ENCODE measurements at regions not wholly inside any gene's neighbourhood (a gene's known extent, or its start where the extent isn't known, plus 50 kb on each side); places are given as distances from the start of the nearest gene placed in this dataset.

DNA sequence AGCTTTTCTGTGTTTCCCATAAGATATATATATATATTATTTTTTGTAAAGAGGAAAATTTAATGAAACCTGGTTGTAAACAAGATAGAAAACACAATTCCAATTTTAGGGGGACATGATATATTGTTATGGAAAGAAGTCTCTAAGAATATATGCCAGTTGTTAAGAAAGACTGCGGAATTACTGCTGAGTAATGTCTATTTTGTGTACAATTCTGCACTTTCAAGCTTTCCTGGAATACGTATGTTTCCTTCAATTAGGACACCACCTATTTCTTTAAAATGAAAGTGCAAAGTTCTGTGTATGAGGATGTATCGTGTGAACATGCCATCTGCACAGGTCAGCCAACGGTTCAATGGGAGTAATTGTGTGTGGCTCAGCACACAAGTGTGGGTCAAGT is 760.2 kb downstream of the BRD1 start:
- Histone ChIP-seq H3K9me3 (ENCODE audit: low read depth, low read length) (no peaks in the 10 kb centered on the region), H3K36me3 (ENCODE audit: insufficient read depth, low read length) (no peaks in the 10 kb centered on the region), H3K27ac (no peak overlapping the region), H3K4me3 (no peak overlapping the region), H3K9ac (ENCODE audit: insufficient read length) (no peak overlapping the region)
- TF ChIP-seq EZH2 (IDR thresholded peaks at IDR 0.05) (no peak), POLR2AphosphoS5 (IDR thresholded peaks at IDR 0.05; ENCODE audit: borderline replicate concordance, low read depth, low read length) (no peak), FOXP2 (optimal IDR thresholded peaks at IDR 0.05; ENCODE audit: control extremely low read depth, extremely low read length, insufficient read depth) (no peak)
- DNase-seq (ENCODE audit: low read depth, low spot score): no peak

- H3K9ac ChIP-seq (ENCODE audit: insufficient read length): no peak overlapping the region
- no peak for TF ChIP-seq EZH2 (IDR thresholded peaks at IDR 0.05)
- TF ChIP-seq FOXP2 (optimal IDR thresholded peaks at IDR 0.05; ENCODE audit: control extremely low read depth, extremely low read length, insufficient read depth): no peak
- TF ChIP-seq POLR2AphosphoS5 (IDR thresholded peaks at IDR 0.05; ENCODE audit: borderline replicate concordance, low read depth, low read length): no peak
- no peak for DNase-seq (ENCODE audit: low read depth, low spot score)
- H3K4me3 ChIP-seq: no peak overlapping the region
- H3K36me3 ChIP-seq (ENCODE audit: insufficient read depth, low read length): no peaks in the 10 kb centered on the region
- no peaks in the 10 kb centered on the region for H3K9me3 ChIP-seq (ENCODE audit: low read depth, low read length)
- no peak overlapping the region for H3K27ac ChIP-seq
These were observed 761.1 kb downstream of the BRD1 start for GRCh38 chr22:49066619-49067018.

GRCh38 chr22:49064836-49065235 is 762.8 kb downstream of the BRD1 start:
- TF ChIP-seq EZH2 (IDR thresholded peaks at IDR 0.05): no peak
- no peak for TF ChIP-seq FOXP2 (optimal IDR thresholded peaks at IDR 0.05; ENCODE audit: control extremely low read depth, extremely low read length, insufficient read depth)
- no peak for TF ChIP-seq POLR2AphosphoS5 (IDR thresholded peaks at IDR 0.05; ENCODE audit: borderline replicate concordance, low read depth, low read length)
- Histone ChIP-seq H3K9ac (ENCODE audit: insufficient read length) (no peak overlapping the region), H3K4me3 (no peak overlapping the region), H3K9me3 (ENCODE audit: low read depth, low read length) (no peaks in the 10 kb centered on the region), H3K27ac (no peak overlapping the region), H3K36me3 (ENCODE audit: insufficient read depth, low read length) (no peaks in the 10 kb centered on the region)
- DNase-seq (ENCODE audit: low read depth, low spot score): no peak

GRCh38 chr22:49063545-49063890 is 764.2 kb downstream of the BRD1 start:
- no peaks in the 10 kb centered on the region for H3K9me3 ChIP-seq (ENCODE audit: low read depth, low read length)
- no peaks in the 10 kb centered on the region for H3K36me3 ChIP-seq (ENCODE audit: insufficient read depth, low read length)
- DNase-seq (ENCODE audit: low read depth, low spot score): no peak
- no peak for TF ChIP-seq POLR2AphosphoS5 (IDR thresholded peaks at IDR 0.05; ENCODE audit: borderline replicate concordance, low read depth, low read length)
- TF ChIP-seq EZH2 (IDR thresholded peaks at IDR 0.05): no peak
- no peak for TF ChIP-seq FOXP2 (optimal IDR thresholded peaks at IDR 0.05; ENCODE audit: control extremely low read depth, extremely low read length, insufficient read depth)
- no peak overlapping the region for H3K4me3 ChIP-seq
- H3K9ac ChIP-seq (ENCODE audit: insufficient read length): no peak overlapping the region
- H3K27ac ChIP-seq: no peak overlapping the region

DNA sequence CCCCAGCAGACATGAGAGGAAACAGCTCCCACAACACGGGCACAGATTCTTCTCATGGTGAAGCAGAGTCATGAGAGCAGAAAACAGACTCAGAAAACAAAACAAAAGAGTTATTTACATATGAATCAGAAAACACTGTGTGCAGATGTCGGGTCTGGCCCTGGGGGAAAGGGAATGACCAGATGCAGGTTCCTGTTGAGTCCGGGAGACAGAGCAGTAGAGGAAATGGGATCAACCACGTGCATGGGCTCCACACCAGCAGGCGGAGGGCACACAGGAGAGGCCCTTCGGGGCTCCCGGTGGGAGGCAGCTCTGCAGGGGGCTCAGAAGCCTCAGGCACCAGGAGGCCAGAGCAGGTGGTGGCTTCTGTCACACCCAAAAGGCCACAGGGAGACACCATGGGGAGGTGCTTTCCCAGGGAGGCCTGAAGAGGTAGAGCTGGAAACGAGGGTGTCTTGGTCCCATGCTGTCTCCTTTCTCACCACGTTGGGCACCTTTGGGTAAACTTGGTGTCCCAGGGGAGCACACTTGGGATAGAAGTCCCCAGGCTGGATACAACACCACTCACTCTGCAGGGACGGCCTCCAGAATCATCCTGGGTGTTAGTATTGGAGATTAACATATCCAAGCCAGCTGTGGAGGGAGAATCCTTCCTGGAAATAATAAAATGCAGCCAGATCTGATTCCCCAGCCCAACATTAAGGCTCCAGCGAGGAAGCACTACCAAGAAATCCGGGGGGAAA is 764.7 kb downstream of the BRD1 start:
- DNase-seq (ENCODE audit: low read depth, low spot score): no peak
- no peaks in the 10 kb centered on the region for H3K36me3 ChIP-seq (ENCODE audit: insufficient read depth, low read length)
- no peak overlapping the region for H3K9ac ChIP-seq (ENCODE audit: insufficient read length)
- H3K4me3 ChIP-seq: no peak overlapping the region
- no peak overlapping the region for H3K27ac ChIP-seq
- H3K9me3 ChIP-seq (ENCODE audit: low read depth, low read length): no peaks in the 10 kb centered on the region
- TF ChIP-seq EZH2 (IDR thresholded peaks at IDR 0.05): no peak
- no peak for TF ChIP-seq POLR2AphosphoS5 (IDR thresholded peaks at IDR 0.05; ENCODE audit: borderline replicate concordance, low read depth, low read length)
- no peak for TF ChIP-seq FOXP2 (optimal IDR thresholded peaks at IDR 0.05; ENCODE audit: control extremely low read depth, extremely low read length, insufficient read depth)

DNA sequence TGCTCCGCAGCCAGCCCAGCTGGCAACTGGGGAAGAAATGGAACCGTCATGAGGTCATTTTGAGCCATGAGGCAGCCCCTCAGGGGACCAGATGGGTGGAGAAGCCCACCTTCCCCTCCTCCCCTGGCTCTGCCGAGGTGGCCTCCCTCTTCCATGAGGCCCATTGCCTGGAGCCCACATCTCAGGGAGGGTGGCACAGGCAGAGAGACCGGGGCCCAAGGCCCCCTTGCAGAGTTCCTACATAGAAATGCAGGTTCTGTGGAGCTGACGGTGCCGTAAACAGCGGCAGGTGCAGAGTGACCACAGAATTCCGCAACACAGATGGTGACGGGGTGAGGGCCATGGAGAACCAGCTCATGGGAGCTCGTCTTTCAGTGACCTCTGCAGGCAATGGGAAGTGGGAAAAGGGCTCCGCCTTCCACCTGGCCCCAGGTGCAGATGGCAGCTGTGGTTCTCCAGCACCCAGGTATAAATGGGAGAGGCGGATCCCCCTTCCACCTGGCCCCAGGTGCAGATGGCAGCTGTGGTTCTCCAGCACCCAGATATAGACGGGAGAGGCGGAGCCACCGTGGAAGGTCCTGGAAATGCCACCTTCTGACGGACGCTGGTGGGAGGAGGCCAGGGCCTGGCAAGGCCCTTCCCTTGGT is 765.4 kb downstream of the BRD1 start:
- no peaks in the 10 kb centered on the region for H3K9me3 ChIP-seq (ENCODE audit: low read depth, low read length)
- TF ChIP-seq FOXP2 (optimal IDR thresholded peaks at IDR 0.05; ENCODE audit: control extremely low read depth, extremely low read length, insufficient read depth): no peak
- TF ChIP-seq EZH2 (IDR thresholded peaks at IDR 0.05): no peak
- no peak for TF ChIP-seq POLR2AphosphoS5 (IDR thresholded peaks at IDR 0.05; ENCODE audit: borderline replicate concordance, low read depth, low read length)
- no peak overlapping the region for H3K9ac ChIP-seq (ENCODE audit: insufficient read length)
- H3K27ac ChIP-seq: no peak overlapping the region
- DNase-seq (ENCODE audit: low read depth, low spot score): no peak
- no peak overlapping the region for H3K4me3 ChIP-seq
- no peaks in the 10 kb centered on the region for H3K36me3 ChIP-seq (ENCODE audit: insufficient read depth, low read length)

- Histone ChIP-seq H3K27ac (no peak overlapping the region), H3K9ac (ENCODE audit: insufficient read length) (no peak overlapping the region), H3K36me3 (ENCODE audit: insufficient read depth, low read length) (no peaks in the 10 kb centered on the region), H3K4me3 (no peak overlapping the region), H3K9me3 (ENCODE audit: low read depth, low read length) (no peaks in the 10 kb centered on the region)
- no peak for TF ChIP-seq POLR2AphosphoS5 (IDR thresholded peaks at IDR 0.05; ENCODE audit: borderline replicate concordance, low read depth, low read length)
- no peak for TF ChIP-seq EZH2 (IDR thresholded peaks at IDR 0.05)
- TF ChIP-seq FOXP2 (optimal IDR thresholded peaks at IDR 0.05; ENCODE audit: control extremely low read depth, extremely low read length, insufficient read depth): no peak
- DNase-seq (ENCODE audit: low read depth, low spot score): no peak
These were observed 769.8 kb downstream of the BRD1 start for GRCh38 chr22:49057910-49058309.

GRCh38 chr22:49056301-49056700 is 771.4 kb downstream of the BRD1 start:
- H3K4me3 ChIP-seq: no peak overlapping the region
- no peaks in the 10 kb centered on the region for H3K9me3 ChIP-seq (ENCODE audit: low read depth, low read length)
- TF ChIP-seq POLR2AphosphoS5 (IDR thresholded peaks at IDR 0.05; ENCODE audit: borderline replicate concordance, low read depth, low read length): no peak
- no peak overlapping the region for H3K9ac ChIP-seq (ENCODE audit: insufficient read length)
- H3K36me3 ChIP-seq (ENCODE audit: insufficient read depth, low read length): no peaks in the 10 kb centered on the region
- no peak for DNase-seq (ENCODE audit: low read depth, low spot score)
- no peak overlapping the region for H3K27ac ChIP-seq

DNA sequence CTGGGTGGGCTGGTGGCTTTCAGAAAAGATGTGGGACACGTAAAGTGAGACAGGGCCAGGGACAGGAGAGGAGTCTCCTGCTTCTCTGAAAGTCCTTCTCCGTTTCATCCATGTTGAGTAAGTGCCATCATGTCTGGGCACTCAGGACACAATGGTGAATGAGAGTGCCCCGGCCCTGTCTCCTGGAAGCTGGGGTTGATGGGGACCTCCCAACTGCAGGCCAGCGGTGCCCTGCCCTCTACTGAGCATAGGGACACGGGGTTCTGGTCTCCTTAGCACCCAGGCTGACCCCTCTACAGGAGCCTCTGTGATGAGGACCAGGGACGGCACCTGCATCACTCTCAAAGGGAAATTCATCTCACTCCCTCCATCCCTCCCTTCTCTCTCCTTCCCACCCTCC is 772.3 kb downstream of the BRD1 start:
- H3K36me3 ChIP-seq (ENCODE audit: insufficient read depth, low read length): no peaks in the 10 kb centered on the region
- DNase-seq (ENCODE audit: low read depth, low spot score): no peak
- TF ChIP-seq POLR2AphosphoS5 (IDR thresholded peaks at IDR 0.05; ENCODE audit: borderline replicate concordance, low read depth, low read length) (no peak), FOXP2 (optimal IDR thresholded peaks at IDR 0.05; ENCODE audit: control extremely low read depth, extremely low read length, insufficient read depth) (no peak), EZH2 (IDR thresholded peaks at IDR 0.05) (no peak)
- H3K9ac ChIP-seq (ENCODE audit: insufficient read length): no peak overlapping the region
- H3K27ac ChIP-seq: no peak overlapping the region
- no peaks in the 10 kb centered on the region for H3K9me3 ChIP-seq (ENCODE audit: low read depth, low read length)
- no peak overlapping the region for H3K4me3 ChIP-seq
